Smooth muscle cell (in vitro differentiated cells): ENCODE measurements at regions not wholly inside any gene's neighbourhood (a gene's known extent, or its start where the extent isn't known, plus 50 kb on each side); places are given as distances from the start of the nearest gene placed in this dataset.

Experiments
- DNase-seq: peaks from one replicate; lab custom pipeline; 2025; ENCODE audit not compliant: unreplicated experiment; lab: John Stamatoyannopoulos, UW
- H2AFZ ChIP-seq: fragments of 200-600 bp; sonication (generic); 2 replicates; pipeline ENCODE4 v1.6.0; 2016; ENCODE audit warnings: antibody characterized with exemption, low read depth, mild to moderate bottlenecking
- H3F3A ChIP-seq: fragments of 200-600 bp; sonication (generic); 2 replicates; pipeline ENCODE4 v1.6.0; 2017; ENCODE audit warnings: antibody characterized with exemption, low read depth
- H3K27ac ChIP-seq: fragments of 200-600 bp; sonication (generic); 2 replicates; pipeline ENCODE4 v1.5.1; 2016; ENCODE audit warnings: low read depth, mild to moderate bottlenecking
- H3K27me3 ChIP-seq: fragments of 200-600 bp; sonication (generic); 2 replicates; pipeline ENCODE4 v1.6.1; 2016; ENCODE audit warnings: low read depth, mild to moderate bottlenecking
- H3K36me3 ChIP-seq: fragments of 200-600 bp; sonication (generic); 2 replicates; pipeline ENCODE4 v1.5.1; 2016; ENCODE audit warnings: low read depth
- H3K4me1 ChIP-seq: fragments of 200-600 bp; sonication (generic); 2 replicates; pipeline ENCODE4 v1.5.1; 2016; ENCODE audit warnings: low read depth
- H3K4me2 ChIP-seq: fragments of 200-600 bp; sonication (generic); 2 replicates; pipeline ENCODE4 v1.6.0; 2016; ENCODE audit warnings: mild to moderate bottlenecking
- H3K4me3 ChIP-seq: fragments of 200-600 bp; sonication (generic); 2 replicates; pipeline ENCODE4 v1.5.1; 2016; ENCODE audit warnings: mild to moderate bottlenecking
- H3K79me2 ChIP-seq: fragments of 200-600 bp; sonication (generic); 2 replicates; pipeline ENCODE4 v1.6.0; 2016; ENCODE audit warnings: low read depth, mild to moderate bottlenecking
- H3K9ac ChIP-seq: fragments of 200-600 bp; sonication (generic); 2 replicates; pipeline ENCODE4 v1.6.0; 2016; ENCODE audit warnings: low read depth
- H3K9me3 ChIP-seq: fragments of 200-600 bp; sonication (generic); replicated peaks from 2 replicates; pipeline ENCODE4 v1.5.1; 2016; ENCODE audit warnings: low read depth
- H4K20me1 ChIP-seq: fragments of 200-600 bp; sonication (generic); 2 replicates; pipeline ENCODE4 v1.6.0; 2016; ENCODE audit warnings: low read depth
- CTCF ChIP-seq: fragments of 200-600 bp; sonication (generic); IDR thresholded peaks from 2 replicates; pipeline ENCODE4 v1.5.1; 2017; ENCODE audit warnings: borderline replicate concordance, mild to moderate bottlenecking, antibody characterized with exemption; ENCODE audit not compliant: insufficient read depth, poor library complexity, severe bottlenecking
- WGBS: methylation state at CpG from one replicate; pipeline ENCODE4 v1.1.7; 2016; ENCODE audit warnings: low lambda C conversion rate; 5-methylcytosine and 5-hydroxymethylcytosine counted together

GRCh38 chr4:124468360-124468759, 244.2 kb downstream of the ANKRD50 start:
- no peaks in the 10 kb centered on the region for H3K27me3 ChIP-seq
- H3K4me3 ChIP-seq, result no peak overlapping the region
- no peak for TF ChIP-seq CTCF
- H2AFZ ChIP-seq, result no peak overlapping the region
- H3F3A ChIP-seq, result no peaks in the 10 kb centered on the region
- H3K9me3 ChIP-seq, result no peaks in the 10 kb centered on the region
- 96% methylated on average over 7 of the region's 7 CpGs for WGBS
- no peaks in the 10 kb centered on the region for H4K20me1 ChIP-seq
- no peak overlapping the region for H3K27ac ChIP-seq
- H3K4me1 ChIP-seq, result no peaks in the 10 kb centered on the region
- H3K4me2 ChIP-seq, result no peak overlapping the region
- H3K79me2 ChIP-seq, result no peaks in the 10 kb centered on the region
- H3K9ac ChIP-seq, result no peak overlapping the region
- H3K36me3 ChIP-seq, result no peaks in the 10 kb centered on the region
- DNase-seq, result no peak

- no peak overlapping the region for H3K9ac ChIP-seq
- no peaks in the 10 kb centered on the region for H3K9me3 ChIP-seq
- H3K4me3 ChIP-seq, result no peak overlapping the region
- H3K27ac ChIP-seq, result no peak overlapping the region
- no peaks in the 10 kb centered on the region for H4K20me1 ChIP-seq
- H3F3A ChIP-seq, result no peaks in the 10 kb centered on the region
- no peak overlapping the region for H2AFZ ChIP-seq
- no peak for TF ChIP-seq CTCF
- DNase-seq, result no peak
- no peaks in the 10 kb centered on the region for H3K4me1 ChIP-seq
- H3K27me3 ChIP-seq, result no peaks in the 10 kb centered on the region
- H3K79me2 ChIP-seq, result no peaks in the 10 kb centered on the region
- no peaks in the 10 kb centered on the region for H3K36me3 ChIP-seq
- H3K4me2 ChIP-seq, result no peak overlapping the region
These were observed 242.6 kb downstream of the ANKRD50 start for GRCh38 chr4:124469981-124470380.

- H3K4me2 ChIP-seq, result no peak overlapping the region
- no peak overlapping the region for H2AFZ ChIP-seq
- H3K4me1 ChIP-seq, result peaks cover 11% of the 10 kb centered on the region
- H3F3A ChIP-seq, result peaks cover 7% of the 10 kb centered on the region
- no peak for TF ChIP-seq CTCF
- WGBS, result 43% methylated on average over 1 of the region's 1 CpG
- H3K27ac ChIP-seq, result no peak overlapping the region
- no peak overlapping the region for H3K4me3 ChIP-seq
- no peaks in the 10 kb centered on the region for H3K27me3 ChIP-seq
- no peaks in the 10 kb centered on the region for H4K20me1 ChIP-seq
- H3K9ac ChIP-seq, result no peak overlapping the region
- H3K36me3 ChIP-seq, result no peaks in the 10 kb centered on the region
- H3K9me3 ChIP-seq, result no peaks in the 10 kb centered on the region
- no peak for DNase-seq
- no peaks in the 10 kb centered on the region for H3K79me2 ChIP-seq
These were observed 234.1 kb downstream of the ANKRD50 start for GRCh38 chr4:124478470-124478869.

GRCh38 chr4:124480061-124480460, 232.5 kb downstream of the ANKRD50 start:
- no peak for TF ChIP-seq CTCF

More at GRCh38 chr4:124480061-124480460, 232.5 kb downstream of the ANKRD50 start:
- H3K4me3 ChIP-seq, result no peak overlapping the region
- H3K27me3 ChIP-seq, result no peaks in the 10 kb centered on the region
- H3K27ac ChIP-seq, result no peak overlapping the region
- peaks cover 21% of the 10 kb centered on the region for H3K4me1 ChIP-seq
- no peaks in the 10 kb centered on the region for H3K36me3 ChIP-seq
- no peaks in the 10 kb centered on the region for H4K20me1 ChIP-seq
- peaks cover 10% of the 10 kb centered on the region for H3F3A ChIP-seq
- H3K9ac ChIP-seq, result no peak overlapping the region
- H2AFZ ChIP-seq, result no peak overlapping the region
- no peak overlapping the region for H3K4me2 ChIP-seq
- 90% methylated on average over 4 of the region's 4 CpGs for WGBS
- no peak for DNase-seq
- no peaks in the 10 kb centered on the region for H3K9me3 ChIP-seq
- H3K79me2 ChIP-seq, result no peaks in the 10 kb centered on the region
